Liver (tissue), 2 donors: ENCODE measurements at regions not wholly inside any gene's neighbourhood (a gene's known extent, or its start where the extent isn't known, plus 50 kb on each side); places are given as distances from the start of the nearest gene placed in this dataset.

Source experiments
- CTCF ChIP-seq: fragments of 150-350 bp; IDR thresholded peaks from 2 replicates; pipeline ENCODE4 v1.5.1; 2017; ENCODE audit warnings: improper control_type of control experiment, low read depth, low read length; ENCODE audit not compliant: missing input control
- REST ChIP-seq: IDR thresholded peaks from 2 replicates; pipeline ENCODE4 v1.6.1; 2016; ENCODE audit warnings: antibody characterized with exemption, mild to moderate bottlenecking
- donor health status: healthy.

GRCh38 chr10:124283215-124283948 lies 135.3 kb downstream of the OAT start:
- no peak for TF ChIP-seq REST
- TF ChIP-seq CTCF: no peak
